Stimulated activated CD4-positive, alpha-beta T cell treated with anti-CD3 and anti-CD28 coated beads, Interleukin-1b, Interleukin-23, amount 100 ng/mL, for 1 hour (primary cell): ENCODE measurements at regions not wholly inside any gene's neighbourhood (a gene's known extent, or its start where the extent isn't known, plus 50 kb on each side); places are given as distances from the start of the nearest gene placed in this dataset.
"Not testable (repeated sequence)": the region's sequence is repeated elsewhere in the genome, so short reads cannot be mapped to it uniquely, and the experiment has no call there.

Experiments used
- DNase-seq, 2 donors: peaks; one replicate each; pipeline ENCODE4 v3.0.0-alpha.2; 2020; ENCODE audit warnings: low read depth in 2 of 2

DNA sequence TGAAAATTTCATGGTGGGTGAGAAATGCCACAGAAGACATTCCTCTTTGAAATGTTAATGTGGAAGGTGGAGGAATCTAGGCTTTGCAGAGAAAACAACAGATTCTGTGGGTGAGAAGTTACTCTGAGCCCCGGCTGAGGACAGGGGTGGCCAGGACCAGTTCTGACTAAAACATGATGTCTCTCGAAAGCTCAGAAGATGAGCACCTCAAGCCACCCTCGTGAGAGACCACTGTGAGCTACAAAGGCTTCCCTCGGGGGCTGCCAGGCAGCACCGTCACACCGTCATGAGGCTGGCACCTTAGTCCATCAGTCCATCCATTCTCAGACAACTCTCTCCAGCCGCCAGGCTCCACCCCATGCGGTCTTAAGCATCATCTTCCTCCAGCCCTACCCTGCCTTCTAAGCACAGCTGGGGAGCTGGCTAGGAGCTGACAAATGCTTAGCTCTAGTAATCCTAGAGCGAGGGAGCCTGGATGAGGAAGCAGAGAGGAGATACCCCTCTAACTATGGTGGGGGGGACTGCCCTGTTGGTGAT, 360.5 kb downstream of the SHANK2 start:
- DNase-seq, result no peak

DNA sequence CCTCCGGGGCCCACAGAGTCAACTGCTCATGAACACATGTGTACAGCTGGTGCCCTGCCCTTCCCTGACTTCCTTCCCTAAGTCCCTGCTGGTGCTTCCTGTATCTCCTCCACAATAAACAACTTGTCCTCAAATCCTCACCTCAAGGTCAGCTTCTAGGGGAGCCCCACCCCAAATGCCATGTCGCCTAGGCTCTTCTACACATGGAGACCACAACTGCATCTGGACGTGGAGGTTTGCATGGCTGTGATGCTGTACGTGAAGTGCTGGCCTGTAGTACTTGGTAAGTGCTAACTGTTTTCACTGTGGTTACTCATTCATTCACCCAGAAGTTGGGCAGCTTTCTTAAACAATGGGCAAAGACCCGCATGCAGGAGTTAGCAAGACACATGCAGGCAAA, 359.5 kb downstream of the SHANK2 start:
- no peak for DNase-seq

DNA sequence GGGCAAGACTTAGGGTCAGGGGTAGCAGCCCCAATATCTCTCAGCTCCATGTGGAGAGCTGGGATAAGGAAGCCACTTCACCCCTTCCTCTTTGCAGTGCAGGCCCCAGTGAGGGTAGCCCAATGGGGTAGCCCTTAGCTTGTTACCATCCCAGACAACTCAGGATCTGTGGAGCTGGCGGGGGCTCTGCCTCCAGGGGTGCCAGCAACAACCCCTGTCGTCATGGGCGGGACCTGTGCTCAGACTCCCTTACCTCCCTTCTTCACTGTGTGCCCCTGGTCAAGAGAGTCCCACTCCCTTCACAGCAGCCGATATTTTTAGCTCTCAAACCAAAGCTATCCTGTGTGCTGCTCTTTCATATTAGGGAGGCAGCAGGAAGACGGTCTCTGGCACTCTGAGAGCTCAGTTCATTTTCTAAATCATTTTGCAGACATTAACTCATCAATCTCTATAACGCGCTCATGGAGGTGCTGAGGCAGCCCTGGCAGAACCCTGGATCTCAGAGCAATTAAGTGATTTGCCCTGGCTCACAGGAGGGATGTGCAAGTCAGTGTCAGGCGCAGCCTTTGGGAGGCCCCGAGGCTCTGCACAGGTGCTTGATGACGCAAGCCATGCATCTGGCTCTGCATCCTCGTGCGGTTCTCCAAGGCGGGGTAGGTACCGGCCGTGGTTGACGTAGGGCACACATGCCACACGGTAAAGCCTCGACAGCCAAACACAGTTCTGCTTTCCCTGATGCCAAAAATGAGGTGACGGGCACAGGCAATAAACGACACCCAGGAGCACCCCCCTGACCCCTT, 357.6 kb downstream of the SHANK2 start:
- no peak for DNase-seq

DNA sequence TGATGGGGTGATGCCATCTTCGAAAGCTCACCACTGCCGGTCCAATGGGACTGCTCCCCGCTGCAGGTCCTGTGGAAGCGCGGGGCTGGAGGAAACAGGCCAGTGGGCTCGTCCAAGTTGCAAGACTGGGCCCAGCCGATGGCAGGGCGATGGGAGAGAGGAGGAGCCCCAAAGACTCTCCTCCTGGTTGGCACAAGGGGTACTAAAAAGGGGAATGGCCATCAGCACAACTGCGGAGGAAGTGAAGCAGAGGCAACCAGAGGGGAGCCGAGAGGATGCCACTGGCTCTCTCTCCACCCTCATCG, 357.1 kb downstream of the SHANK2 start:
- DNase-seq, result no peak

DNA sequence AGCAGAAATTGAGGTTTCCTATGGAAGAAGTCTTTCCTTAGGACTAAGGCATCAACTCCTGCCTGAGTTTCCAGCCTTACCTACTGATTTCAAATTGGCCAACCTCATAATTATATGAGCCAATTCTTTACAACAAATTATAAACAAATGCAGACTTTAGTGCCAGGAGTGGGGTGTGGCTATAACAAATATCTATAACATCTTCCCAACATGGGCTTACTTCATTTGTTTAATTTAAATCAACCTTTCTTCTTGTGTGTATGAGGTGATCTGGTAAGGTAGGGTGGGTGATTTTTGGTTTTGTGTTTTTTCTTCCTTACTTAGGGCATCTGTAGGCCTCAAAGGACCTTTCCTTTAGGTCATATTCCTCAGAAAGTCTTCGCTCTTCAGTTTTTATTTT, 354.9 kb downstream of the SHANK2 start:
- DNase-seq, result no peak

DNA sequence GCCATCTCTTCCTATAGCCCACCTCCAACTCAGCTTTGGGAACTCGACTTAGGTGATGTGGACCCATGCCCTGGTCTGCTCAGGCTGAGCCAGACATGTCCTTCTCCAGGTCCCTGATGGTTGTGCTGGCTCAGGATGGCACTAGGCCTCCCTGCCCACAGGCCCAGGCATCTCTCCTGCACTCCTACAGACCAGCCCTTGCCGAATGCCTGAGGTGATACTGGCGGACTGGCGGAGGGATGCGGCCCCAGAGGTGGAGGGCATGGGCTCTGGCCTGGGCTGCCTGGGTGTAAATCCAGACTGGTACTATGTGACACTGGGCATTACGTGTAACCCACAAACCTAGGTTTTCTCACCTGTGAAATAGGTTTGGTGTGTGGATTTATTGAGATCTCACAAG, 352.8 kb downstream of the SHANK2 start:
- no peak for DNase-seq

DNA sequence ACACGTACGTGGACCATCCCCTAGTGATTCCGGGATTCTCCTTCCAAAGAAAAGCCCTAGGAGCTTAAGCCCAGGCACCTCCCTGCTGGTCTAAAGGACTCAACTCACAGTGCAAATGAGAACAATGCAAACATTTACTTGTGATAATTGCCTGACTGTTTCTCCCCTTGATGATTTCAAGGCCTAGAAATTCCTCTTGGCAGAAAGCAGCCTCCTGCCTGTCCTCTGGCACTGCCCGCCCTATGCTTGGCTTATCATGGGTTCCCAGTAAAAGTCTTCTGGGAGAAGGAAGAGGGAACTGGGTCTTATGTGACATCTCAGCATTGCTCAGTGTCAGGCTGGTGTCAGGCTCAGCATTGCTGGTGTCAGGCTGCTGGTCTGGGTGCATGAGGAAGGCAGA, 351.8 kb downstream of the SHANK2 start:
- DNase-seq, result no peak

DNA sequence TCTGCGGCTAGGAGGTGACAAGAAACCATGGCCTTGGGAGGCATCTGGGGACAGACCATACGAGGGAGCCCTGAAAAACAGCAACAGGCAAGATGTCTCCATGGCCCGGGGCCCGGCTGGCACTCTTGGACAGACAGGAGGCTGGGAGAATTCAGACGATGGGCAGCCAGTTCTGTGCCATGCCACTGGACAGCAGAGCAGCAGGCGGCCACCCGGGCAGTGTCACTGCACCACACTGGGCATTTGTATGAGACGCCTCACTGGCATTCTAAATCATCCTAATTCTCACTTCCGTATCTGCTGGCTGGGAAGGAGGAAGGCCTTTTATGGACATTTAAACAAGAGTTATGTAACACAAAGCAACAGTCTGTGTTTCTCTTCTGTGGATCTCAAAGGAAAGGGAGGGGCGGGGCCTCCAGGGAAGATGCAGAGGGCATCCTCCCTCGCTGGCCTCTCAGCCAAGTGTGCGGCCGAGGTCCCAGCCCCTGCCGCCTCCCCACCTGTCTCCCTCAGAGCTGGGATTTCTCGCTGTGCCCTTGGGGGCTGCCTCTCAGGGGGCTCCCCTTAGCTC, 350.3 kb downstream of the SHANK2 start:
- DNase-seq, result no peak

DNA sequence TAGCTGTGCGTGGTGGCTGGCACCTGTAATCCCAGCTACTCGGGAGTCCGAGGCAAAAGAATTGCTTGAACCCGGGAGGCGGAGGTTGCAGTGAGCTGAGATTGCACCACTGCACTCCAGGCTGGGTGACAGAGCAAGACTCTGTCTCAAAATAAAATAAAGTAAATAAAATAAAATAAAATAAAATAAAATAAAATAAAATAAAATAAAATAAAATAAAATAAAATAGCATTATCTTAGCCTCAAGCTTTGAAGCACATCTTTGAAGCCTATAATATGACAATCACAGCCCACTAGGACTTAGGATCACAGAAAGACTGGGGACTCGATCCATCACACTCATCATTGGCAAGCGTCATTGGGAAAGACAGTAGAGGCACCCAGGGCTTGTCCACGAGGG, 349.1 kb downstream of the SHANK2 start:
- DNase-seq, result not testable (repeated sequence)

DNA sequence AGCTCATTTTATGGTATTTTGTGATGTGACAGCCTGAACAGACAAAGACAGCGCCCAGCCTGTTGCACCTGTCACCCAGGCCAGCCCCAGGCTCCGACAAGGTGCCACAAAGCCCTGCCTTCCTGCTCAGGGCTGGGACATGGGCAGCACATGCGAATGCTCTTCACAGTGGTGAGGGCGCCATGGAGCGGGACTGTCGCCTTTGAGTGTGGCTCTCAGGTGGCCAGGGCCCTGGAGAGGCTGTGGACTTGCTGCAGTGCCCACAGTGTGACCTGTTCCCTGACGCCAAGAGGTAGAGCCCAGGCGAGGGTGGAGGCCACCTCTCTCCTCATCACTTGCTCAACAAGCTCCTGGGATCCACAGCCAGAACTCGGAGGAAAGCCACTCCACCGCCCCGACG, 346.3 kb downstream of the SHANK2 start:
- no peak for DNase-seq

DNA sequence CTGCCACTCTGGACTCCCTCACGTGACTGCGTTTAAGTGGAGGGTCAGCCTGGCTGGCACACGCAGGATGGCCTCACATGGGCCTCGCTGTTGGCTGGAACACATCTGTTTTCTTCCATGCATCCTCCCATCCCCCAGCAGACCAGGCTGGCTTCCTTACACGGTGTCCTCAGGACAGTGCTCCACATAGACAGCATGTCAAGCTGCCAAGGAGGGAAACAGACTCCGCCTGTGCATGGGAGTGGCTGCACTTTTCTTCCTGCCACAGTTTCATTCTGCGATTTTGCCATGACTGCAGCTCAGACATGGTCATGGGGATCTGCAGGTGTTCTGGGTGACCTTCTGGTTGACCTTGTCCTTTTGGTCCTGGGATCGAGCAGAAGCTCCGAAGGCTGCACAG, 344.2 kb downstream of the SHANK2 start:
- no peak for DNase-seq

DNA sequence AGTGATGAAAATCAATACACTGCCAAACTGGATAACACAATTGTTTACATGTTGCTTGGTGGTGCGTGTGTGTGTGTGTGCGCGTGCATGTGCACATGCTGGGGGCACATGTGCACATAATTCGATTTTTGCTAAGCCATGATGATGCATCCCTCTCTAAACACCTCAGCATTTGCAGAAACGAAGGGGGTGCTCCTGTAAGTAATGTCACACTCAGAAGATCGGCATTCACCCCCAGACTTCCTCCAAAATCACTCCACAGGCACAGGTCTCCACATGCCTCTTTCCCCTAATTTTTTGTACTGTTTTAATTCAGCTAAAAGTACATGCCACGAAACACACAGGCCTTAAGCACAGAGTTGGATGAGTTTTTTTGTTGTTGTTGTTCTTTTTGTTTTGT, 341.5 kb downstream of the SHANK2 start:
- DNase-seq, result no peak

DNA sequence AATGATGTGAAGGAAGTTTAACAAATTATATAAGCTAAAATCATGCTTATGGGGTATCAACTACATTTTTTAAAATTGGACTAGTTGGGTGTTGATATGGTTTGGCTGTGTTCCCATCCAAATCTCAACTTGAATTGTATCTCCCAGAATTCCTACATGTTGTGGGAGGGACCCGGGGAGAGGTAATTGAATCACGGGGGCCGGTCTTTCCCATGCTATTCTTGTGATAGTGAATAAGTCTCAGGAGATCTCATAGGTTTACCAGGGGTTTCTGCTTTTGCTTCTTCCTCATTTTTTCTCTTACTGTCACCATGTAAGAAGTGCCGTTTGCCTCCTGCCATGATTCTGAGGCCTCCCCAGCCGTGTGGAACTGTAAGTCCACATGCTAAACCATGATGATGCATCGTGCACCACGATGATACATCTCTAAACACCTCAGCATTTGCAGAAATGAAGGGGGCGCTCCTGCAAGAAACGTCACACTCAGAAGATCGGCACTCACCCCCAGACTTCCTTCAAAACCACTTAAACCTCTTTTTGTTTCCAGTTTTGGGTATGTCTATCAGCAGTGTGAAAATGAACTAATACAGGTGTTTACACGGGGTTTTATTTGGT, 340.0 kb downstream of the SHANK2 start:
- DNase-seq, result no peak

DNA sequence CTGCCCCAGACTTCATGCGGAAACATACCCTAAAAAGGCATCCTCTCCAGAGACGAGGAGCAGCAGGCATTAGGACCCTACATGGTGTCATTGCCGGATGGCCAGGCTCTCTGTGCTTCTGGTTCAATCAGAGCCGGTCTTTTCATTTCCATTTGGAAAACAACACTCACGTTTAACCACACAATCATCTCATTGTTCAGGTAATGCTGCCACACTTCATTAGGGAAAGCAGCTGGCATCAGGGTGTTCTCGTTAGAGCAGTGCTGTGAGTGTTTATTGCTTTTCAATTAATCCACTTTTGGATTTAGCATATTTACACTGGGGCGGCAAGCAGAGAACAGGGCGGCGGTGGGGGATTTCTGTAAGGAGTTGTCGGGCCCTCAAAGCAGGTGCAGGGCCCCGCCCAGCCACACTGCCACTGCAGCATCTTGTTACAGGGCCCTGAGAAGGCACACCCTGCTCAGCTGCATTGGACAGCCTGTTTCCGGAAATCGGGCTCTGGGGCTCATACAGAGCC, 338.6 kb downstream of the SHANK2 start:
- DNase-seq, result no peak

DNA sequence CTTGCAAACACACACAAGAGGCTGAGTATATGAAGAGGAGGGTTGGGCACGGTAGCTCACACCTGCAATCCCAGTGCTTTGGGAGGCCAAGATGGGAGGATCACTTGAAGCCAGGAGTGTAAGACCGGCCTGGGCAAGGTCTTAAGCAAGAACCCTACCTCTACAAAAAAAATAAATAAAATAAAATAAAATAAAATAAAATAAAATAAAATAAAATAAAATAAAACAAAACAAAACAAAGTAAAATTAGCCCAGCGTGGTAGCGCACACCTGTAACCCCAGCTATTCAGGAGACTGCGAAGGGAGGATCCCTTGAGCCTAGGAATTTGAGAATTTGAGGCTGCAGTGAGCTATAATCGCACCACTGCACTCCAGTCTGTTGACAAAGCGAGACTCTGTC, 337.9 kb downstream of the SHANK2 start:
- no peak for DNase-seq

DNA sequence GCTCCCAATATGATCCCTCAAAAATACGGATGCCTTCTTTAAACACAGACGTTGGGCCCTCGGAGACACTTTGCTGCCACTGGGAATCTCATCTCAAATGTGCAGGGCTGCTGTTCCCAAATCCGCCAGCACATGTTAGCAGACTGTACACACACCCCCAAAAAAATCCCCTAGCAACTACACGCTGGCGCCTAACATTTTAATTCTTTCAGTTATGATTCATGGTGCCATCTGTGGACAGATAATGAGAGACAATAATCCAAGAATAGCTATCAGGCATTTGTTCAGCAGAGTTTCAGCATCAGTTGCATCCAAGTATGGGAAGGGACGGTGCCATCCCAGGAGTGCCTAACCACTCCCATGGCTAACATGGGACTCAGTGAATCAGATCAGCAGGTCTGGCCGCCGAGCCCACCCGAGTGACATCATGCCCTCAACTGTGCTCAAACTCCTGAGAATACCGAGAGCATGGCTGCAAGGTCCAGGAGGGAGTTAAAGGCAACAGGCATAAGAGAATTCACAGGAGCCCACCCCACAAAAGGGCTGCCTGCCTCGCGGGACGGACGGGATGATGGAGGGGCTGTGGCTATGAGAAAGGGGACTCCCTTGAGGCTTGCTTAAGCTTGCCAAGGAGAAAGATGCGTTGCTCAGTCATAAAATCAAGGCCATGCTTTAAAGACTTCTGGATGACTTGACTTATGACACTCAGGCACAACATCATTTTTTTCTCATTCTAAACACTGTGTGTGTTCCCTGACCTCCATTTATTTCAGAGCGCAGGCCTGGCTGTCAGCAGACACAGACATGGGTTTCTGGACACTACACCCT, 337.0 kb downstream of the SHANK2 start:
- no peak for DNase-seq

DNA sequence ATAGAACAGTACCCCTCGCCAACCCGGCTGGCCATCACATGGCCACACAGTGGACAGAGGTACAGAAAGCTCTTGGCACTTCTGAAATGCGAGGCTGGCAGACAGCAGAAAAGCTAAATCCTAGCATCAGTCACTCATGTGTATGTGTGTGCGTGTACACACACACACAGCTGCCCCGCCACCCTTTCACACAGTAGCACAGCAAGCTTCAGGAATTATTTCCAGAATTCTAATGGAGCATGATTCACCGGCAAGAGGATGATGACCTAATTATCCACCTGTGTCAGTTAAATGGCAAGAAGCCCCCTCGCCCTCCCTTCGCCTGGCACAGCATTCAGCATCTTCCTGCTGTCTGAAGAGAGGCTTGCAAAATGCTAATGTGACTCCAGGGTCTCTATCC, 336.0 kb downstream of the SHANK2 start:
- DNase-seq, result no peak

DNA sequence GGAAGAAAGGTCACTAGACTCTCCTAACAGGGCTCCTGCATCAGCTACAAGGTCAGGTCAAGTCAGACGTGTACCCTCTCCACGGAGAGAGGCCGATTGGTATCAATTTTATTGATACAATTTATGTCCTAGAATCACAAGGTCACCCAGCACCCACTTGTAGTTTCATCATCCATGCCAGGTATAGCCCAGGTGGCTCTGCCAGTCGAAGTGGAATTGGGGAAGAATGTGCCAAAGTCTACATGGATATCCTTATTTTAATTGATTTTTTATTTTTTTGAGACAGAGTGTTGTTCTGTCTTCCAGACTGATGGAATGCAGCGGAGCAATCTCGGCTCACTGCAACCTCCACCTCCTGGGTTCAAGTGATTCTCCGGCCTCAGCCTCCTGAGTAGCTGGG, 334.1 kb downstream of the SHANK2 start:
- DNase-seq, result no peak

DNA sequence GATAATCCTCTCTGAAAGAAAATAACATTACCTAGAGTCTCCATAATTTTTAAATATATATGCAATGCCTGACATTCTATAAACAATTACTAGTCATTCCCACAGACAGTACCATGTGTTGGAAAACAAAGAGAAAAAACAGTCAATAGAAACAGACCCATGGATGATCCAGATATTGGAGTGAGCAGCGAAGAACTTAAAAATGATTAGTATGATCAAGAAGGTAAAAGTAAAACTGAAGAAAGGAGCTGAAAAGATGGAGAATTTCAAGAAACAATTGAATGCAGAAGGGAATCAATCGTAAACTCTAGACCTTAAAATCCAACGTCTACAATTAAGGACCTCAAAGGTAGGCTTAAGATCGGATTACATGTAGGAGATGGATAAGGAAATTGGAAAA, 330.6 kb downstream of the SHANK2 start:
- DNase-seq, result no peak

DNA sequence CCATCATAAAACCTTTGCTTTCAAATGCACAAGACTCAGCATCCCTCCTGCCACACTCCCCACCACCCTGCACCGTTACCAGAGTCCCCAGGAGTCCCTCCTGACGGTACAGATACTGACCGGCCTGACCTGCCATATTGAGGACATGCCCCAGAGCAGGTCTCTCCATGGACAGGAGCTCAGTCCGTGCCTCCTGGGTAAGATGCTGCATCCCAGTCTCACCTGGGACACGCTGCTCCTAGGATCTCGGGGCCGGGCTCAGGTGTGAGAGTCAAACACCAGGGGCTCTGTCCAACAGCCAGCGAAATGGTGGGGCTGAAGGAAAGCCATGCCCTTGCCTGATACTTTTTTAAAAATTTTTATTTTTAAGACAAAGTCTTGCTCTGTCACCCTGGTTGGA, 328.3 kb downstream of the SHANK2 start:
- no peak for DNase-seq

DNA sequence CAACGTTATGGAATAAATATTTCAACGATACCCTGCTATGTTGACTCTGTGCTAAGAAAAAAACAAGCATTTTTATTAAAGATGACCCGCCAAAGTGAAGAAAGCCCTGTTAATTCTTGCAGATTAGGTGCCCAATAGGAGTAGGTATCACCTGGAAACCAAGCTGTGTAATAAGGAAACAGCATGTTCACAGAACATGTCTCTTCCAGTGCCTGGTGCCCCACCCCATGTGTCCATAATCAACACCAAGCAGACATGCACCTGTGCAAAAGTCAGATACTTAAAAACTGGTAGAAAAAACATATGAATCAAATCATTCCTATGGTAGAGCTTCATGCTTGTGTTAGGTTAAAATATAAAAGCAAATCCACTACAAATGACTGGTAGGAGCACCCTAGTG, 327.1 kb downstream of the SHANK2 start:
- DNase-seq, result no peak

DNA sequence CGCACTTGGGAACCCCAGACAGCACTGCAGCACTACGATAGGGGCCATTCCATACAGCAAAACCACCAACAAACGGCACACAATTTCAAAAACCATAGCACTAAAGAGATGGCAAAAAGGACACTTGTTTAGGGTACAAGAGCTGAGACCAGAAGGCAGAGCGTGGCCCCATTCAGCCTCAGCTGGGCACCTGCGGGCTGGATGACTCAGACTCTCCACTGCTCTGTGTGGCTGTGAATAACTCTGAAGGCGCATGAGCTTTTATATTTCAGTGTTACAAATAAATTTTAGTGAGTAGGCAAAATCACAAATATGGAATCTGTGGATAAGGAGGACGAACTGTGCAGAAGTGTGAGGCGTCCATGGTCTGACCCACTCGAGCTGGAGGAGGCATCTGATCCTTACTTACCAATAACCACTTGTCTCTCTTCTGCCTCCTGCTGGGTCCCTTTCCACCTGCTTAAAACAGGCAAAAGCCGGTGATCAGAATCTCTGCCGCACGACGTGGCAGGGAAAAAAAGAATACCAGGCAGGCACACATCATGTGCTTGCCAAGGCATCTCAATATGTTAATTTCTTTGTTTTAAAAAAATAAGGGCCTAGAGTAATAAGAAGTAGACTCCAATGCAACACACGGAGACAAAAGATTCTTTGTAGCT, 325.7 kb downstream of the SHANK2 start:
- DNase-seq, result no peak
